ENCODE measurements at regions not wholly inside any gene's neighbourhood (a gene's known extent, or its start where the extent isn't known, plus 50 kb on each side); places are given as distances from the start of the nearest gene placed in this dataset.
A peak's percentile ranks its signal among the peaks of the same experiment; 100 is the strongest.

GRCh38 chr6:121885399-121886152, 450.1 kb downstream of the GJA1 start (continued):
- TF ChIP-seq ZBTB40 (IDR thresholded peaks at IDR 0.05) (no peak), ZBTB40 (CRISPR knock-in tag; IDR thresholded peaks at IDR 0.05) (no peak), ATF2 (CRISPR knock-in tag; IDR thresholded peaks at IDR 0.05) (0 out of 2 replicates have a peak, but pooled peaks have one; percentile 56), NBN (conservative IDR thresholded peaks at IDR 0.05) (no peak), ZNF703 (CRISPR knock-in tag; IDR thresholded peaks at IDR 0.05; ENCODE audit: borderline replicate concordance) (0 out of 2 replicates have a peak, but pooled peaks have one; percentile 39), ZNF430 (CRISPR knock-in tag; IDR thresholded peaks at IDR 0.05) (no peak), TBX2 (CRISPR knock-in tag; IDR thresholded peaks at IDR 0.05; ENCODE audit: borderline replicate concordance) (0 out of 2 replicates have a peak, but pooled peaks have one; percentile 14), RORA (CRISPR knock-in tag; IDR thresholded peaks at IDR 0.05) (no peak), HMGA1 (CRISPR knock-in tag; conservative IDR thresholded peaks at IDR 0.05) (no peak), SIX1 (CRISPR knock-in tag; IDR thresholded peaks at IDR 0.05; ENCODE audit: borderline replicate concordance) (no peak), ZNF441 (CRISPR knock-in tag; IDR thresholded peaks at IDR 0.05; ENCODE audit: borderline replicate concordance) (no peak), PAWR (CRISPR knock-in tag; IDR thresholded peaks at IDR 0.05; ENCODE audit: borderline replicate concordance) (no peak), ZNF280D (CRISPR knock-in tag; IDR thresholded peaks at IDR 0.05) (no peak), SAP130 (CRISPR knock-in tag; IDR thresholded peaks at IDR 0.05; ENCODE audit: low read depth) (0 out of 2 replicates have a peak, but pooled peaks have one; percentile 19), PITX1 (CRISPR knock-in tag; IDR thresholded peaks at IDR 0.05) (peak; percentile 93), MTF2 (CRISPR knock-in tag; IDR thresholded peaks at IDR 0.05; ENCODE audit: borderline replicate concordance) (no peak), NFATC3 (CRISPR knock-in tag; IDR thresholded peaks at IDR 0.05) (no peak)
